ENCODE measurements at regions not wholly inside any gene's neighbourhood (a gene's known extent, or its start where the extent isn't known, plus 50 kb on each side); places are given as distances from the start of the nearest gene placed in this dataset.

DNA sequence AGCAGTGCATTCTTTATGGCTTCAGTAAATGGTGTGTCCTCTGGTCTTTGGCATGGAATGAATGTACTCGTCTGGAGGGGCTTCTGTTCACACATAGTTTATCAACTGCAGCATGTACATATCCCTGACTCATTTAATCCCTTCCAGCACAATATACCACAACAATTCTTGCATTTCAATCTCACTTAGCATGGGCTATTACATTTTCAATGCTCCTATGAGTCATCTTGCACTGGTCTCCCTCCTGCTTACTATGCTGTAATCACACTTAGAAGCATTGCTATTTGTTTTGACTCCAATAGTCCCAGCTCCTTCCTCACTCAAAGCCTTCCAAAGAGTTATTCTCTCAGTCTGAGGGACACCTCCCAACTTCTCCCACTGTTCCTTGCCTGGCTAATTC lies 180.9 kb upstream of the NUDT10 start:
- TF ChIP-seq, protein P1, sequence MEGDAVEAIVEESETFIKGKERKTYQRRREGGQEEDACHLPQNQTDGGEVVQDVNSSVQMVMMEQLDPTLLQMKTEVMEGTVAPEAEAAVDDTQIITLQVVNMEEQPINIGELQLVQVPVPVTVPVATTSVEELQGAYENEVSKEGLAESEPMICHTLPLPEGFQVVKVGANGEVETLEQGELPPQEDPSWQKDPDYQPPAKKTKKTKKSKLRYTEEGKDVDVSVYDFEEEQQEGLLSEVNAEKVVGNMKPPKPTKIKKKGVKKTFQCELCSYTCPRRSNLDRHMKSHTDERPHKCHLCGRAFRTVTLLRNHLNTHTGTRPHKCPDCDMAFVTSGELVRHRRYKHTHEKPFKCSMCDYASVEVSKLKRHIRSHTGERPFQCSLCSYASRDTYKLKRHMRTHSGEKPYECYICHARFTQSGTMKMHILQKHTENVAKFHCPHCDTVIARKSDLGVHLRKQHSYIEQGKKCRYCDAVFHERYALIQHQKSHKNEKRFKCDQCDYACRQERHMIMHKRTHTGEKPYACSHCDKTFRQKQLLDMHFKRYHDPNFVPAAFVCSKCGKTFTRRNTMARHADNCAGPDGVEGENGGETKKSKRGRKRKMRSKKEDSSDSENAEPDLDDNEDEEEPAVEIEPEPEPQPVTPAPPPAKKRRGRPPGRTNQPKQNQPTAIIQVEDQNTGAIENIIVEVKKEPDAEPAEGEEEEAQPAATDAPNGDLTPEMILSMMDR (IDR thresholded peaks at IDR 0.05; ENCODE audit: borderline replicate concordance, extremely low read depth, low read length, poor library complexity, severe bottlenecking), result no peak
- no peak for TF ChIP-seq EZH2 (IDR thresholded peaks at IDR 0.05; ENCODE audit: borderline replicate concordance, low read depth, low read length, severe bottlenecking)

Measured in DND-41 (cell line).